CD4-positive, alpha-beta T cell treated with Interleukin-10 for 1 hour (primary cell): ENCODE measurements at regions not wholly inside any gene's neighbourhood (a gene's known extent, or its start where the extent isn't known, plus 50 kb on each side); places are given as distances from the start of the nearest gene placed in this dataset.
"Not testable (repeated sequence)": the region's sequence is repeated elsewhere in the genome, so short reads cannot be mapped to it uniquely, and the experiment has no call there.

Experiments
- DNase-seq: peaks from one replicate; pipeline ENCODE4 v3.0.0-alpha.2; 2020

- no peak for DNase-seq
Observed at GRCh38 chr5:89087551-89088318, 204.8 kb upstream of the MEF2C start.

DNA sequence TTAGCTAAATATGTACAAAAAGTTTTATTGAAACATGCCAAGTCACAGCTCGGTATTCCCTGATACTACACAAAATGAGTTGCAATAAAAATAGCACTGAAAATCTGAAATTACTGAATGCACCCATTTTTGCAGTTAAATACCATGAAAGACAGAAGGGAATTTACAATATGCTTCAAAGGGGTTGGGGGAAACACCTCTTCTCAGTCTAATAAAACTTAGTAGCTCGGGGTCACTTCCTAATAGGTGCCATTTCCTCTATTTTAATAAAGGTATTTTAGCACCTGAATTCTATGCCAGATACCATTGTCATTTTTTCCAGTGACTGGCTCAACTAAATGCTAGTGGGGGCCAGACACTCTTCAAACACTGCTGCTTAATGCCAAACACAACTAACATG, 204.1 kb upstream of the MEF2C start:
- no peak for DNase-seq

DNA sequence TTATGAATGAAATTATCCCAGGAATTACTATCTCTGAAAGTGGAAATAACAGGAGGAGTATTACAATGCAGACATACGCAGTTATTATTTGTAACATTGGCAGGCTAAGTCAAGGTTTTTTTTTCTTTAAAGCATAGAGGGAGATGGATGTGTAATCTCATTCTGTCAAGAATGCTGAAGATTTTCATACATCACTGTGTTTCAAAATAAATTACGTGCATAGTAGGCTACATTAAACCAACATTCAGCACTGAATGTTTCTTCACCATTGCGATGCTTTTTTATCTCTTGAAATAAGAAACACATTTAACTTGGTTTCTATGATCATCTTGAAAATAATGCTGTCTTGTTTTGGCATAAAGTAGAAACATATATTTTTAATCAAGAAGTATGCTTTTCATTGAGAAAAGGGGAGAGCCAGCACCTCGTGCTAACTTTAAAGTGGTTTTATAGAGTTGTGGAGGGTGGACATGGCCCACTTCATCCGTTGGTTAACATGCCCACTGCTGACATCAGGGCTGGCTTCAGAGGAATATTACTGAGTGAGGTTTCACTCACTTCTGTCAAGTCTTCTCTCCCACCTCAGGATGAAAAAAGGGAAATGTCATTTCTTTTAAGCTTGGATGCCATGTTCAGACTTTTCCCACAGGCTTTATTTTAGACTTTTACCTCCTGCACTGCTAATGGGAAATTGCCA, 203.6 kb upstream of the MEF2C start:
- DNase-seq: no peak

- no peak for DNase-seq
Observed at GRCh38 chr5:89083791-89084190, 200.8 kb upstream of the MEF2C start.

- DNase-seq: no peak
Observed at GRCh38 chr5:89081360-89081759, 198.4 kb upstream of the MEF2C start.

DNA sequence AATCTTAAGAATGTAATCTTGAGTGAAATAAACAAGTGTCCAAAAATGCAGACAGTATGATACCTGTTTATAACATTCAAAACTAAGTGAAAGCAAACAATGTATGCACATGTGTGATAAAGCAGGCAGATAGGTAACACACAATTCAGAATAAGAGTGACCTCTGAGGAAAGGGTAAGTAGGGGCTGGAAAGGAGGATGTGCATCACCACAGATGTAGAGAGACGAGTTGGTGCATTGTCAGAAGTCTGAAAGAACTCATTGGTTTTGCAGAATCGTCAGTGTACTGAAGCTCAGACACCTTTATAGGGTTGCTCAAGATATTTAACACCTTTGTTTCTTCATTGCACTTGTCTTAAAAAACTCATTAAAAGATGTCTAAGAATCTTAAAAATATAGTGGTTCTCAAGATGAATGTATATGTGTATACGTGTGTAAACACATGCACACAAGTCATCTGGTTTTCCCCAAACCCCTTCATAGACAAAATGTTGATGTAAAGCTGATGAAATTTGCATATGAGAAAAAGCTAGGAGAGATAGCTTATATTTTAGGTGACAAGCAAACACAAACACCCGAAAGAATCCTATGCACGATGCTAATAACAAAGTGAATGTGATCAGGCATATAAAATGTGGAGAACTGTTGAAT, 197.6 kb upstream of the MEF2C start:
- DNase-seq: no peak

DNA sequence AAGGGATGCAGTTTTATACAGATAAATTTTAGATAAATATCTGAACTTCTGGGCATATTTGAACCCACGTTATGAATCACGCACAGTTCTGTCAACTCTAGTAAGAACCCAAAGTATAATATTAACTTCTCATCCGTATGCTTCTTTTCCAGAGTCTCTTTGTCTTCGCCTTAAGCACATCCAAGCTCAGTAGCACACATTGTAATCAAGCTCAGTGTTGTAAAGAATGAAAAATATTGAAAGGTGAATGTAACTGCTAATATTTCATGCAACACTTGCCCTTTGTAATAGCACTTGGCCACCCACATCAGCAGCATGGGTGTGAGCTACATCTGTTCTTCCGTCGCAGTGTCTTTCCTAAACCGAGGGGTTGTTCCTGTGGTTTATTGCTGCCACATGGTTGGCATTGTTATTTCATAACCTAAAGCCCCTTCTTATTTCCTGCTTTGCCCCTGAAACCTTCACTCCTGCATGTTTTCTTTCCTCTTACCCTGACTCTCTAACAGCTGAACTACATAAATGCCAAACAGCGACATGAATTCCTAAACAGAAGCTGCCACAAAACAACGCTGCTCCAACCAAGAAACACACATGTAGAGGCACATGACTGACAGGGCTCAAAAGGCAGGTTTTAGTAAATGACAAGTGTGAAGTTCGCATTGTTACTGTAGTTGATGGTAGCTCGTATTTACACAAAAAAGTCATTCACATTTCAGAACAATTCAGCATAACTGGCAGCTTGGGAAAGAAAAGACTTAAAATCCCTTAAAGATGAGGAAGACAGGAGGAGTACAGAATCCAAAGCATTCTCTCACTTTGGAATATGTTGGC, 190.1 kb upstream of the MEF2C start:
- no peak for DNase-seq

GRCh38 chr5:89071941-89072331, 189.0 kb upstream of the MEF2C start:
- no peak for DNase-seq

GRCh38 chr5:89071101-89071940, 188.3 kb upstream of the MEF2C start:
- DNase-seq: no peak

- no peak for DNase-seq
Observed at GRCh38 chr5:89069591-89069990, 186.6 kb upstream of the MEF2C start.

DNA sequence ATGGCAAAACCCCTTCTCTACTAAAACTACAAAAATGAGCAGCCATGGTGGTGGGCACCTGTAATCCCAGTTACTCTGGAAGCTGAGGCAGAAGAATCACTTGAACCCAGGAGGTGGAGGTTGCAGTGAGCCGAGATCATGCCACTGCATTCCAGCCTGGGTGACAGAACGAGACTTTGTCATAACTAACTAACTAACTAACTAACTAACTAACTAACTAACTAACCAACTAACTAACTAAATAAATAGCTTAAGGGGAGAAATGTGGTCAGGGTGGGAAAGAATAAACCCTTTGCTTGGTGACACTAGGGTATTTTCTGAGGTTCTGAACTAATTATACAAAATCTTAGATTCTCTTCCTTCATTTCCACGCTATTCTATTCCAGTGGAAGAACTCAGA, 184.4 kb upstream of the MEF2C start:
- no peak for DNase-seq

DNA sequence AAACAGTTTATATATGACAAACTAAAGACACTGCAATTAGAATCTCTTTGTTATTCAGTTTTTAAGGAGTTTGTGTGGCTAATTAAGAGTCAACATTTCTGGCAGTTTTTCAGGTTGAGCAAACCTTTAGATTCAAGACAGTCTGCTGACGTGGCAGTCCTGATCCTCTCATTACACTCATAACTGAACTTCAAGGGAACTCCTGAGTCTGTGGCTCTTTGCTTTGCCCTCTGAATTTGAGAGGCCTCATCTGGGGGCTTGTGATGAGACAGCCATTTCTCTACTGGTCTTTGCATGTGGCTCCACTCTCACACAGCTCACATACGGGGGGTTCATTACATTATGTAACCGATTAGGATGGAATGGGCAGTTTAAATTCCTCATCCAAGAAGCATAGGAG, 182.9 kb upstream of the MEF2C start:
- no peak for DNase-seq

DNA sequence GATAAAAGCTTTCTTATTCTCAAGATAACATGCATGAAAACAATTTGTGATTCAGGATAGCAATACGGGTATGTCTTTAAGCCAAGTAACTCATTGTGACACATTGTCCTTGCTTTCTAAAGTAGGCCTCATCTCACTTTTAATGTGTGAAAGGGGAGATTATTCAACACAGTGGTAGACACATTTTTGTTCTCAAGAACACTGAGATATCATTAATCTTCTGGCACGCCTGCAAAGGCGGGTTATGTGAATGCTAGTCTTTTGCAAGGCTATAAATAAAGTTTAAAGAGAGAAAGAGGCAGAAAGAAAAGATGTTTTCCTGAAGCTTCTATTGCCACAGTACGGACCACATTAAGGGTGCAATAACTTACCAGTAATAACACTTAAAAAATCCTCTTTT, 181.8 kb upstream of the MEF2C start:
- DNase-seq: no peak

DNA sequence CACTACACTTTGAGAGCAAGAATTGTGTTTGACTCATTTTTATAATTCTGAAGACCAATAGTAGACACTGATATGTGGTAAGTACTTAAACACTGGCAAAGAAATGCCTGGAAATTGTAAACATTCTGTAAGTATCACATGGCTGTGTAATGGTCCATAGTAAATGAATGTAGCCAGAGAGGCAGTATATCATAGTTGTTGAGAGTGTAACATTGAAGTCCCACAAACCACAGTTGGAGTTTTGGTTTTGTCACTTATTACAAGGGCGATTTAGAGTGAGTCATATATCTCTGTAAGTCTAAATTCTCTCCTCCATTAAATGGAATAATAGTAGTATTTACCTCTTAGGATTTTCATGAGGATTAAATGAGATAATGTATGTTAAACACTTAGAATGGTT, 181.1 kb upstream of the MEF2C start:
- DNase-seq: no peak

GRCh38 chr5:89060768-89061167, 177.8 kb upstream of the MEF2C start:
- DNase-seq: no peak

DNA sequence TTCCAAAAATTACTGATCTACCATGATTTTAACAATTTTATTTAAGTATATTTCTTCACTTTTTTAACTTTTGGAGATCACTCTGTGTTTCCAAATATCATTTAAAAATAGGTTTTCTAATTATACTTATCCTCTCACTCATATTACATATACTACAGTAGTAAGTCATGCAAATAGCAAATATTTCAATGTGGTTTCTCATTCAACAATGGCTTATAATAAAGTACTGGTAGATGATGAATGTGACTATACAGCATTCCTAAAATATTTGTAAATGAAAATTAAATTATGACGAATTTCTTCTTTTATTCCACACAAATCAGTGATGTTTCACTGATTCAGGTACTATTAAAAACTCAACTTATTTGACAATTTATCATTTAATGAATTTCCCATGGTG, 176.3 kb upstream of the MEF2C start:
- DNase-seq: no peak

DNA sequence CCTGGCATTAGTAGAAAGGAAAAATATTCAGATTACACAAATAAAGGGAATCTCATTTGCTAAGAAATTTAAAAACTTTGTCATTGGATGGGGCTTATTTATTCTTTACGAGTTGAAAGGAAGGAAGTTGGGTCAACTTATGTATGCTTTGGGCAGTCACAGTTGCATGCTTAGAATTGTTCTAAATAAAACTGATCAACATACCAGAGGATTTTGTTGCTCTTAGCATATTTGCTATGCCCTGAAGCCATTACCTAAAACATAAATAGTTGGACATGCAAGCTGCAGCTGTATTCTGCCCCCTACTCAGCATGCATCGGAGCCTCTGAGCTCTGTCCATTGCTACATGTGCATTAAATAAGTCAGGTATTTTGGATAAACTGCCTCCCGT, 172.7 kb upstream of the MEF2C start:
- no peak for DNase-seq

- no peak for DNase-seq
Observed at GRCh38 chr5:89055015-89055694, 172.2 kb upstream of the MEF2C start.

DNA sequence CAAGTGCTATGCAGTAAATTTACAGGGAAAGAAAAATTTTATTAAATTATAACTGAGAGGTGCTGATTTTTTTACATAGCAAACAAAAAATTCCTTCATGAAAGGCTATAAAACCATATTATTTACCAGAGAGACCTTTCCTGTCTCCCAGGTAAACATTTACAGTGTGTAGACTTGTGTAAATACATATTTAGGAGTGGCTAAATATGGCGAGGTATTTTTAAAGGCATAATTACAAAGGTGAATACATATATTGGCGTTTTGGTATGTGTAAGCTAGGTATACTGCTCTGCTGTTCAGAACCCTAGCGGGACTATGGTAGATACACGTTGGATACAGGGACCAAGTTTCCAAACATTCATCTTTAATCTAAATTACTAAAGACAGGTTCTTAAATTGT, 170.6 kb upstream of the MEF2C start:
- no peak for DNase-seq

DNA sequence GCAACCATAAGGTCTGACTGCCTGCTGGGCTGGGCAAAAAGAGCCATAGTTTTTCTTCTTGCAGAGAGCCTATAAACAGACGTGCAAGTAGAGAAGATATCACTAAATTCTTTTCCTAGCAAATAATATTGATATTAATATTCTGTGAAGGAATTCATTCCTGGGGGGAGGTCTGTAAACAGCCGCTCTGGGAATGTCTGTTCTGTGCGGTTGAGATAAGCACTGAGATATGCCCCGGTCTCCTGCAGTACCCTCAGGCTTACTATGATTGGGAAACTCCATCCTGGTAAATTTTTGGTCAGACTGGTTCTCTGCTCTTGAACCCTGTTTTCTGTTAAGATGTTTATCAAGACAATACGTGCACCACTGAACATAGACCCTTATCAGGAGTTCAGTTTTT, 167.1 kb upstream of the MEF2C start:
- not testable (repeated sequence) for DNase-seq

GRCh38 chr5:89047571-89047970, 164.6 kb upstream of the MEF2C start:
- no peak for DNase-seq

DNA sequence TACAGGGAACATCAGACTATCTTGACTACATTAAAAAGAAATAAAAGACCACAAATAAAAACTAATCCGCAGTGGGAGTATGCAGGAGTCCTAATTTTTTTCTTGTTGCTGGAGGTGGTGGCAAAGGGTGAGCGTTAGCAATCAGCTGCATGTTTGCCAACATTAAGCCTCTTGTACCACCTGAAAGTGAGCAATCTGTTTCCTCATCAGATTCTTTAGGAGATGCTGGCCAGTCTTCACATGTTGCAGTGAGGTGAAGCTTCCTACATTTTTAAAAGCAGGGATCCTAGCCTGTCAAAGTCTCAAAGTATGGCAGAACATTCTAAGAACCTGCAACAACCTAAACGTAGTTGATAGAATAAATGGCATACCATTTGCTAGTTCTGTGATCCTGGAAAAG, 162.2 kb upstream of the MEF2C start:
- no peak for DNase-seq
